H1 (cell line): ENCODE measurements at regions not wholly inside any gene's neighbourhood (a gene's known extent, or its start where the extent isn't known, plus 50 kb on each side); places are given as distances from the start of the nearest gene placed in this dataset.

Experiments
- CTCF ChIA-PET: fragments of 300-600 bp; sonication (Branson Sonifier 250); formaldehyde crosslinking; loops from one replicate; lab custom pipeline; 2021; ENCODE audit not compliant: partially characterized antibody; lab: Charles Lee
- POLR2A ChIA-PET: fragments of 300-600 bp; sonication (Branson Sonifier 250); formaldehyde crosslinking; loops from one replicate; lab custom pipeline; 2021; ENCODE audit warnings: inconsistent platforms; ENCODE audit not compliant: partially characterized antibody; lab: Charles Lee
- DNase-seq, 2 experiments: peaks; one replicate each; pipeline versions ENCODE4 v3.0.0 to v3.0.0-alpha.2; 2010 to 2022; ENCODE audit warnings: low spot score in 2 of 2, low read depth in 1 of 2, mixed read lengths in 1 of 2
- FAIRE-seq: peaks from 2 replicates; lab custom pipeline; 2011; peaks lifted over from hg19 to GRCh38; lab: Jason Lieb, UNC
- H2AFZ ChIP-seq: 2 replicates; pipeline ENCODE4 v1.8.1; 2012; ENCODE audit warnings: low read length, inconsistent platforms
- H2AK5ac ChIP-seq: 2 replicates; pipeline ENCODE4 v1.6.1; 2013; ENCODE audit warnings: low read depth, low read length
- H2BK120ac ChIP-seq: replicated peaks from 2 replicates; pipeline ENCODE3; 2013; ENCODE audit warnings: low read depth, low read length, inconsistent platforms
- H2BK12ac ChIP-seq: 2 replicates; pipeline ENCODE4 v1.6.1; 2013; ENCODE audit warnings: low read depth, low read length
- H2BK15ac ChIP-seq: 2 replicates; pipeline ENCODE4 v1.6.1; 2013; ENCODE audit warnings: low read length
- H2BK20ac ChIP-seq: 2 replicates; pipeline ENCODE4 v1.6.1; 2013; ENCODE audit warnings: low read length
- H2BK5ac ChIP-seq: 2 replicates; pipeline ENCODE4 v1.6.1; 2013; ENCODE audit warnings: low read depth, low read length
- H3K14ac ChIP-seq: 2 replicates; pipeline ENCODE4 v1.6.1; 2013; ENCODE audit warnings: inconsistent platforms; ENCODE audit not compliant: insufficient read length
- H3K18ac ChIP-seq: 2 replicates; pipeline ENCODE4 v1.6.1; 2013; ENCODE audit warnings: low read length; ENCODE audit errors: extremely low read depth
- H3K23ac ChIP-seq: 2 replicates; pipeline ENCODE4 v1.6.1; 2013; ENCODE audit warnings: inconsistent platforms; ENCODE audit not compliant: insufficient read length
- H3K23me2 ChIP-seq: 2 replicates; pipeline ENCODE4 v1.6.1; 2013; ENCODE audit warnings: low read depth, low read length
- H3K27ac ChIP-seq: 2 replicates; pipeline ENCODE4 v1.6.1; 2011; ENCODE audit warnings: low read depth, low read length, inconsistent platforms
- H3K27me3 ChIP-seq, 4 experiments: replicated peaks in 1 of 4; 1 replicate in 1 of 4; 2 replicates in 3 of 4; pipeline versions ENCODE4 v1.6.1 to v1.8.1; 2011 to 2013; ENCODE audit warnings: low read length in 3 of 4, mild to moderate bottlenecking in 3 of 4, inconsistent platforms in 2 of 4, mixed read lengths in 2 of 4, moderate library complexity in 1 of 4; ENCODE audit not compliant: control insufficient read depth in 3 of 4, insufficient read depth in 3 of 4; ENCODE audit errors: extremely low read depth in 1 of 4
- H3K36me3 ChIP-seq, 4 experiments: 2 replicates each; pipeline versions ENCODE4 v1.6.1 to v1.8.1; 2011 to 2013; ENCODE audit warnings: mild to moderate bottlenecking in 4 of 4, low read length in 3 of 4, moderate library complexity in 2 of 4, control low read depth in 1 of 4, inconsistent platforms in 1 of 4; ENCODE audit not compliant: insufficient read depth in 4 of 4, control insufficient read depth in 2 of 4
- H3K4ac ChIP-seq: replicated peaks from 2 replicates; pipeline ENCODE3; 2013; ENCODE audit warnings: low read length, low read depth, mixed read lengths, inconsistent platforms; ENCODE audit not compliant: insufficient read length
- H3K4me1 ChIP-seq, 4 experiments: replicated peaks in 1 of 4; 1 replicate in 1 of 4; 2 replicates in 3 of 4; pipeline versions ENCODE4 v1.6.1 to v1.8.1; 2011 to 2013; ENCODE audit warnings: low read length in 3 of 4, inconsistent platforms in 2 of 4, mixed read lengths in 1 of 4; ENCODE audit not compliant: insufficient read depth in 4 of 4, control insufficient read depth in 3 of 4
- H3K4me2 ChIP-seq, 2 experiments: 2 replicates each; pipeline versions ENCODE4 v1.6.1 to v1.8.1; 2011 to 2013; ENCODE audit warnings: low read depth in 2 of 2, low read length in 2 of 2, control low read depth in 1 of 2, inconsistent platforms in 1 of 2, mild to moderate bottlenecking in 1 of 2; ENCODE audit not compliant: insufficient read depth in 1 of 2
- H3K4me3 ChIP-seq, 4 experiments: fragments of 200-600, 300-600 bp in 1 of 4; sonication (generic), shearing (Covaris generic), sonication (Bioruptor Twin) in 1 of 4; 2 replicates each; pipeline versions ENCODE4 v1.5.1 to v1.8.1; 2011 to 2016; ENCODE audit warnings: low read length in 4 of 4, low read depth in 3 of 4, control low read depth in 2 of 4, inconsistent platforms in 2 of 4, mild to moderate bottlenecking in 2 of 4, mixed read lengths in 1 of 4, moderate library complexity in 1 of 4; ENCODE audit not compliant: insufficient read depth in 2 of 4; ENCODE audit errors: extremely low read depth in 1 of 4
- H3K56ac ChIP-seq: replicated peaks from 2 replicates; pipeline ENCODE3; 2013; ENCODE audit warnings: low read depth, mild to moderate bottlenecking, mixed read lengths, low read length, inconsistent platforms; ENCODE audit not compliant: insufficient read length
- H3K79me1 ChIP-seq: 2 replicates; pipeline ENCODE4 v1.6.1; 2013; ENCODE audit warnings: low read depth, low read length, control low read depth
- H3K79me2 ChIP-seq, 2 experiments: 2 replicates each; pipeline versions ENCODE4 v1.6.1 to v1.8.1; 2012 to 2013; ENCODE audit warnings: low read length in 2 of 2, mild to moderate bottlenecking in 2 of 2, inconsistent platforms in 1 of 2; ENCODE audit not compliant: insufficient read depth in 2 of 2, control insufficient read depth in 1 of 2
- H3K9ac ChIP-seq, 4 experiments: replicated peaks in 1 of 4; 1 replicate in 1 of 4; 2 replicates in 3 of 4; pipeline versions ENCODE4 v1.6.1 to v1.8.1; 2011 to 2013; ENCODE audit warnings: low read depth in 3 of 4, low read length in 3 of 4, control low read depth in 2 of 4, mild to moderate bottlenecking in 2 of 4, moderate library complexity in 2 of 4, inconsistent platforms in 1 of 4; ENCODE audit errors: extremely low read depth in 1 of 4
- H3K9me3 ChIP-seq, 2 experiments: 2 replicates each; pipeline versions ENCODE4 v1.6.1 to v1.8.1; 2012 to 2013; ENCODE audit warnings: mild to moderate bottlenecking in 2 of 2, moderate library complexity in 2 of 2, control low read depth in 1 of 2, inconsistent platforms in 1 of 2, low read depth in 1 of 2, low read length in 1 of 2, mixed read lengths in 1 of 2; ENCODE audit not compliant: insufficient read depth in 2 of 2
- H4K20me1 ChIP-seq, 2 experiments: replicated peaks in 1 of 2; 2 replicates each; pipeline versions ENCODE3 to v1.8.1; 2011 to 2013; ENCODE audit warnings: inconsistent platforms in 2 of 2, low read length in 2 of 2, mild to moderate bottlenecking in 1 of 2; ENCODE audit not compliant: insufficient read depth in 2 of 2, control insufficient read depth in 1 of 2
- H4K5ac ChIP-seq: 2 replicates; pipeline ENCODE4 v1.6.1; 2013; ENCODE audit warnings: low read length, low read depth, mixed read lengths, inconsistent platforms; ENCODE audit not compliant: insufficient read length
- H4K8ac ChIP-seq: 2 replicates; pipeline ENCODE4 v1.8.0; 2013; ENCODE audit warnings: mild to moderate bottlenecking, moderate library complexity, low read length, inconsistent platforms; ENCODE audit not compliant: insufficient read depth; ENCODE audit errors: extremely low read depth
- H4K91ac ChIP-seq: replicated peaks from 2 replicates; pipeline ENCODE3; 2013; ENCODE audit warnings: low read length, mixed read lengths, inconsistent platforms; ENCODE audit not compliant: insufficient read length
- ASH2L ChIP-seq: fragments of 200-600, 300-600 bp; sonication (generic); IDR thresholded peaks from one replicate; pipeline ENCODE4 v1.7.1; 2017; ENCODE audit warnings: low read length
- SIN3A ChIP-seq, 2 experiments: IDR thresholded peaks in 1 of 2; conservative IDR thresholded peaks in 1 of 2; 2 replicates each; pipeline ENCODE4 v1.6.1; 2011 to 2012; ENCODE audit warnings: low read length in 2 of 2, improper control_type of control experiment in 1 of 2, low read depth in 1 of 2, mild to moderate bottlenecking in 1 of 2
- WGBS, 2 experiments: shearing (Covaris generic) in 1 of 2; methylation state at CpG; one replicate each; pipeline versions ENCODE4 v1.1.6 to v1.1.7; 2013 to 2015; ENCODE audit warnings: low lambda C conversion rate in 2 of 2, mixed read lengths in 2 of 2, inconsistent platforms in 1 of 2, low coverage in 1 of 2, missing lambda C conversion rate in 1 of 2; ENCODE audit not compliant: insufficient replicate concordance in 2 of 2, insufficient coverage in 1 of 2, insufficient read length in 1 of 2; ENCODE audit errors: extremely low coverage in 1 of 2, missing lambda C conversion rate in 1 of 2; 5-methylcytosine and 5-hydroxymethylcytosine counted together

GRCh38 chr10:60541451-60541850, 151.8 kb upstream of the ANK3 start:
- no peak overlapping the region for H3K27ac ChIP-seq
- TF ChIP-seq SIN3A (conservative IDR thresholded peaks at IDR 0.05 in 1 of 2, IDR thresholded peaks at IDR 0.05 in 1 of 2; ENCODE audit: low read depth in 1 of 2, low read length in 2 of 2): no peak
- no peak for TF ChIP-seq ASH2L
- H4K91ac ChIP-seq: no peak overlapping the region
- DNase-seq (no peak), FAIRE-seq (no peak)
- no peaks in the 10 kb centered on the region for H3K23me2 ChIP-seq
- no peaks in the 10 kb centered on the region for H3K9me3 ChIP-seq
- H4K20me1 ChIP-seq: no peaks in the 10 kb centered on the region
- no peak overlapping the region for H4K8ac ChIP-seq
- H2AFZ ChIP-seq: no peak overlapping the region
- H3K79me2 ChIP-seq: no peaks in the 10 kb centered on the region
- no peak overlapping the region for H3K23ac ChIP-seq
- H4K5ac ChIP-seq: no peak overlapping the region
- no peak overlapping the region for H3K56ac ChIP-seq
- H3K27me3 ChIP-seq: no peaks in the 10 kb centered on the region
- no peak overlapping the region for H3K9ac ChIP-seq
- H3K4me2 ChIP-seq: no peak overlapping the region
- no peak overlapping the region for H3K18ac ChIP-seq
- H2BK5ac ChIP-seq: no peak overlapping the region
- H3K4me1 ChIP-seq: peaks cover 0 to 2% (median under 1%) of the 10 kb centered on the region in 4 experiments; a peak in 2 of 7 replicates
- H3K14ac ChIP-seq: no peak overlapping the region
- WGBS, 2 experiments: 85% methylated on average over 3 of the region's 3 CpGs; no CpG with 5 or more reads in 1 of the 2 experiments
- no peak overlapping the region for H2BK120ac ChIP-seq
- POLR2A ChIA-PET: no interaction called here
- H3K79me1 ChIP-seq: no peaks in the 10 kb centered on the region
- H2AK5ac ChIP-seq: no peak overlapping the region
- no peak overlapping the region for H2BK20ac ChIP-seq
- no peaks in the 10 kb centered on the region for H3K36me3 ChIP-seq
- no peak overlapping the region for H3K4me3 ChIP-seq
- no peak overlapping the region for H2BK12ac ChIP-seq
- CTCF ChIA-PET: interaction anchor here (0.8 kb wide), 1 partner anchor 13 kb away, joined by 3 read pairs; no protein-coding TSS in a partner anchor
- no peak overlapping the region for H3K4ac ChIP-seq
- H2BK15ac ChIP-seq: no peak overlapping the region
